D721Med (cell line): ENCODE measurements at regions not wholly inside any gene's neighbourhood (a gene's known extent, or its start where the extent isn't known, plus 50 kb on each side); places are given as distances from the start of the nearest gene placed in this dataset.

Experiments used
- DNase-seq: peaks from one replicate; pipeline ENCODE4 v3.0.0; 2011; ENCODE audit warnings: low spot score; ENCODE audit not compliant: insufficient read length
- FAIRE-seq: peaks from 2 replicates; lab custom pipeline; 2011; peaks lifted over from hg19 to GRCh38; lab: Jason Lieb, UNC
- TF ChIP-seq, protein P1 (sequence below): IDR thresholded peaks from 2 replicates; pipeline ENCODE4 v1.5.1; 2012; ENCODE audit warnings: mild to moderate bottlenecking, control low read depth; ENCODE audit not compliant: insufficient read depth; ENCODE audit errors: missing control alignments

DNA sequence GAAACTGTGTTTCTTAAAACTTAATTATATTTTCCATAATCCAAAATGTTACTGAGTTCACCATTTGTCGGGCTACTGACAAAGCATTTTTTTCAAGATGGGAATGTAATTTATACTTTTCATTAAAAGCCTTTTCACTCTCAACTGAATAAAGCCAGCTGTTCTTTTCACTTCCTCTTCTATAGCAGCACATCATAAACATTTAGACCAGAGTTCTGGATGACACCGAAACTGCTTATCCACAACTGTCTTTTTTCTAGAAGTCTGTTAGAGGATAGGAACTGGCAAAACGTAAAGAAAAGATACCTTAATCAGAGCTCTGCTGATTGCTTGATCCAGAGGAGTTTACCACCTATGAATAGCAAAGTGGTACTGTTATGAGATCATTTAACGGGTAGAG is 594.7 kb downstream of the ADGRL2 start:
- TF ChIP-seq, protein P1, sequence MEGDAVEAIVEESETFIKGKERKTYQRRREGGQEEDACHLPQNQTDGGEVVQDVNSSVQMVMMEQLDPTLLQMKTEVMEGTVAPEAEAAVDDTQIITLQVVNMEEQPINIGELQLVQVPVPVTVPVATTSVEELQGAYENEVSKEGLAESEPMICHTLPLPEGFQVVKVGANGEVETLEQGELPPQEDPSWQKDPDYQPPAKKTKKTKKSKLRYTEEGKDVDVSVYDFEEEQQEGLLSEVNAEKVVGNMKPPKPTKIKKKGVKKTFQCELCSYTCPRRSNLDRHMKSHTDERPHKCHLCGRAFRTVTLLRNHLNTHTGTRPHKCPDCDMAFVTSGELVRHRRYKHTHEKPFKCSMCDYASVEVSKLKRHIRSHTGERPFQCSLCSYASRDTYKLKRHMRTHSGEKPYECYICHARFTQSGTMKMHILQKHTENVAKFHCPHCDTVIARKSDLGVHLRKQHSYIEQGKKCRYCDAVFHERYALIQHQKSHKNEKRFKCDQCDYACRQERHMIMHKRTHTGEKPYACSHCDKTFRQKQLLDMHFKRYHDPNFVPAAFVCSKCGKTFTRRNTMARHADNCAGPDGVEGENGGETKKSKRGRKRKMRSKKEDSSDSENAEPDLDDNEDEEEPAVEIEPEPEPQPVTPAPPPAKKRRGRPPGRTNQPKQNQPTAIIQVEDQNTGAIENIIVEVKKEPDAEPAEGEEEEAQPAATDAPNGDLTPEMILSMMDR: no peak
- FAIRE-seq (no peak), DNase-seq (no peak)

DNA sequence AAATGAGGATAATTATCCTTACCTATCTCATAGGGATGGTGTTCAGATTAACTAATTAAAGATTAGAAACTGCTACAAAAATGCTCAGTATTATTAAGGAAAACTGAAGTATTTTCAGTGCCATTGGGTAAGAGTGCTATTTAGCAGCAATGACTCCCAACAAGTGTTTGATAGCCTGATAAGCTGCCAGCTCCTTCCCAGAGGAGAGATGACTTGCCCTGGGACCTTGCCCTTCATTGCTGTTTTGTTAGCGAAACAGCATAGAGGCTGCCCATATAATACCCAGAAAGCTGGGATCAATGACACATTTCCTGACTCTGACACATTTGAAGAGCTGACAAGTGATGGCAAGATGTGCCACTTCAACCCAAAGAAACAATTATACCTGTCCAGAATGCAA is 592.2 kb downstream of the ADGRL2 start:
- TF ChIP-seq, protein P1: no peak
- no peak for DNase-seq
- no peak for FAIRE-seq

DNA sequence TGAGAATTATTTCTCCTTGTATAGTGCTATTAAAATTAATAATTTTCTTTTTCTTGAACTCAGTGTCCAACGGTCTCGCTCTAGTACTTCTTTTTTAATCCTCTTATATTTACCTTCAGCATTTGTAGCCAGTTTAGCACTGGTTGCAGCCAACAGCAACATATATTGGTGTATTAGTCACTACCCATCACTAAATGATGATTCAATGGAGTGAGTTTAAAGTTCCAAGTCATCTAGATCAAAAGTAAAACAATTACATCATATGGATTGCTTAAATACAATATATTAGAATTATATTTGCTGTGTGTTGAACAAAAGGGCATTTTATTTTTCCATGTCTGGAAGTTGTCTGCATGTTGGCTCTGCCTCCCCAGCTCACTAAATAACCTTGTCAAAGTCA is 591.8 kb downstream of the ADGRL2 start:
- FAIRE-seq (no peak), DNase-seq (no peak)
- TF ChIP-seq, protein P1: no peak

DNA sequence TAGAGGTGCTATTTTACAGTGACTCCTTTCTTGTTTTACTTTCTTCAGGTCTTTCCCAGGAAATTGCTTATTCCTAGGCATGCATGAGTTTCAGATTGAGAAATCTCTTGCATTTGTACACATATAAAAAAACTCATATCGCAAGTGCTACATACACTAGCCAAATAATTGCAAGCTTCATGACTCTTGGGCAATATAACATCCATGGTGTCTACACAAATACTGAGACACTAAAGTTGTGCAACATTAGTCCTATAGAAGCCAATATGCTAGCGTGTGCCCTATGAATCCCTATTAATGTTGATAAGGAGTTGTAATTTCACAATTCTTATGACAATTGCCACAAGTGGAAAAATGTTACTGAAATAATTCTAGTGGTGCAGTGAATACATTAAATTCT is 591.0 kb downstream of the ADGRL2 start:
- TF ChIP-seq, protein P1: no peak
- DNase-seq (no peak), FAIRE-seq (no peak)

DNA sequence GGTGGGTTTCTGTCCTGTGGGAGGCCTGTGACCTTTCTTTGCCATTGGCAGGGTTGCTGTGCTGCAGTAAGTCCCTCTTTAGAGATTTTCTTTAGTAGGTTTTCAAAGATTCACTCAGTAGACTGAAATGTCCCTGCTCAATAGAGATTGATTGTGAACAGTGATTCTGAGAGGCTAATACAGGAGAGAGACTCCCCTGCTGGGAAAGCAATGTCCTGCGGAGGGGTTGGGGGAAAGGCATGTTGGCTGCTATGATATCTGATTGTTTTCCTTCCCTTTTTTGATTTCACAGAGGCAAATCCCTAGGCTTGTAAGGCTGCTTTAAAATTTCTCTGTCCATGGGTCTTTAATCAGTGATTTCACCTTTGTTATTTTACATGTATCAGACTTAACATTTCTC is 589.9 kb downstream of the ADGRL2 start:
- DNase-seq (no peak), FAIRE-seq (no peak)
- TF ChIP-seq, protein P1: no peak

DNA sequence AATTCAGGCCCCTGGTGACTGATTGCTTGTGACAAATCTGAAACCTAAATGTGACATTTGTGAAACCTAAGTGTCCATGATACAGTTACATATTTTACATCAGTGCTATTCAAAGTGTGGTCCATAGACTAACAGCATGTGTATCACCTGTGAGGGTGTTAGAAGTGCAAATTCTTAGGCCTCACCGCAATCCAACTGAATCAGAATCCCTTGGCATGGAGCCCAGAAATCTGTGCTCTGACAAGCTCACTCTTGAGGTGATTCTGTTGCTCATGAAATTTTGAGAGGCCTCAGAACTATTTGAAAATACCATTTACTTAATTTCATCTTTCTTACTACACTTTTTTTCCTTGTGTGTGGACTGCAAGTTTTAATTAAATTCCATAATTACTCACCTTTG is 587.9 kb downstream of the ADGRL2 start:
- no peak for FAIRE-seq

DNA sequence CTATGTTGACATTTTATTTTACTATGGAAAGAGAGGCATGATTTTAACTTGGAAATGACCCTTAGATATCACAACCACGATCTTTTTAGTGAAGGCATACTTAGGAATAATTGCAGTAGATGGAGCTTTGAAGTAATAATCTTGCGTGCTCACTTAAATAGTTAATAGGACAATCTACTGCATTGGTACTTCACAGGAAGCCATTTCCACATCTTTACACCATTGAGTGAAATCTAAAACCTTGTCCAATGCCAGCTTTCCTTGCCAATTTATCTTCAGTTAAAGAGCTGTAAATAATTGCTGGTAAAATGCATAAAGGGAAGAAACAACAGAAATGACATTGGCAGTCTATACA is 586.3 kb downstream of the ADGRL2 start:
- DNase-seq (no peak), FAIRE-seq (no peak)
- TF ChIP-seq, protein P1: no peak

More for the DNA sequence above, 587.9 kb downstream of the ADGRL2 start:
- DNase-seq: no peak
- TF ChIP-seq, protein P1: no peak
